ENCODE measurements at regions not wholly inside any gene's neighbourhood (a gene's known extent, or its start where the extent isn't known, plus 50 kb on each side); places are given as distances from the start of the nearest gene placed in this dataset.

- intact Hi-C loops (cut with DNase I, micrococcal nuclease) = no loop called here
- Histone ChIP-seq H3K9me3 (no peaks in the 10 kb centered on the region), H3K4me3 (no peak overlapping the region), H3K4me1 (ENCODE audit: low read depth) (no peaks in the 10 kb centered on the region), H3K36me3 (ENCODE audit: low read depth) (no peaks in the 10 kb centered on the region)
- ATAC-seq (no peak), DNase-seq (no peak)
- TF ChIP-seq CTCF (IDR thresholded peaks at IDR 0.05) = no peak
Measured at GRCh38 chr21:16363518-16363917, 633.7 kb downstream of the USP25 start.

DNA sequence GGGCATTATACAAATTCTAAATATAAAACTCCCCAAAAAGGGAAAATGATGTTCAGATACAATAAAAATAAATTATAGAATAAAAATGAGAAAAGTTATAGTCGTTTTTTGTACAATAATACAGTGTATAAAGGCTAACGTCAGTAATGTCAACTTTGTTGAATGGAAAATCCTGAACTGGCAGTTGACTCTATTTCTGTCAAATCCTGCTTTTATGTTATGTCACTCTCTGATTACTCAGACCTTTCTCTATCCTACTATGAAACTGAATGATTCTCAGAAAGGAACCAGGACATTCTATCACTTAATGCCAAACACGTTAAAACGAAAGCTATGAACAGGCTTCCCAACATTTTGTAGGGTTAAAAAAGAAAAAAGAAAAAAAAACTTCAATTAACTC is 636.4 kb downstream of the USP25 start:
- intact Hi-C loops (cut with DNase I, micrococcal nuclease) = no loop called here
- H3K4me1 ChIP-seq (ENCODE audit: low read depth) = no peaks in the 10 kb centered on the region
- no peaks in the 10 kb centered on the region for H3K36me3 ChIP-seq (ENCODE audit: low read depth)
- DNase-seq = no peak
- no peaks in the 10 kb centered on the region for H3K9me3 ChIP-seq
- H3K4me3 ChIP-seq = no peak overlapping the region
- no peak for ATAC-seq
- TF ChIP-seq CTCF (IDR thresholded peaks at IDR 0.05) = no peak

- H3K9me3 ChIP-seq = no peaks in the 10 kb centered on the region
- DNase-seq = no peak
- H3K4me3 ChIP-seq = no peak overlapping the region
- no peak for ATAC-seq
- no peaks in the 10 kb centered on the region for H3K4me1 ChIP-seq (ENCODE audit: low read depth)
- no peak for TF ChIP-seq CTCF (IDR thresholded peaks at IDR 0.05)
- intact Hi-C loops (cut with DNase I, micrococcal nuclease) = no loop called here
- no peaks in the 10 kb centered on the region for H3K36me3 ChIP-seq (ENCODE audit: low read depth)
Measured at GRCh38 chr21:16367079-16367478, 637.3 kb downstream of the USP25 start.

DNA sequence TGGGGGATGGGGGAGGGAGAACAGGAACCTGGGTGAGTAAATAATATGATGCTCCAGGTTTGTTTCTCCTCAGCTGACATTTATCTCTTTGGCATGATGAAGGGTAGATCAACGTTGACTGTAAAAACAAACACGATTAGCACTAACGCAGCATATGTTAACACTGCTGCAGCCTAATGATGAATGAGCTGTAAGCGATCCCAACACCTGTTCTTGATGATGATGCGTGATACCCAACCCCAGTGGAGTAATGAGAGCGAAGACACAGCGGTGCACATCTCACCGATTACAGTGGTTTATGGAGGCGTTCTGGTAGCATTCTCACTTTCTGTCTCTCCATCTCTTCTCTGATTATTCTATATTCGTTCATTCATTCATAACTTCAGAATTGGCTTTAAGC is 640.4 kb downstream of the USP25 start:
- no peak overlapping the region for H3K4me3 ChIP-seq
- H3K9me3 ChIP-seq = no peaks in the 10 kb centered on the region
- H3K4me1 ChIP-seq (ENCODE audit: low read depth) = no peaks in the 10 kb centered on the region
- TF ChIP-seq CTCF (IDR thresholded peaks at IDR 0.05) = no peak
- DNase-seq = no peak
- H3K36me3 ChIP-seq (ENCODE audit: low read depth) = no peaks in the 10 kb centered on the region
- intact Hi-C loops (cut with DNase I, micrococcal nuclease) = no loop called here
- no peak for ATAC-seq

DNA sequence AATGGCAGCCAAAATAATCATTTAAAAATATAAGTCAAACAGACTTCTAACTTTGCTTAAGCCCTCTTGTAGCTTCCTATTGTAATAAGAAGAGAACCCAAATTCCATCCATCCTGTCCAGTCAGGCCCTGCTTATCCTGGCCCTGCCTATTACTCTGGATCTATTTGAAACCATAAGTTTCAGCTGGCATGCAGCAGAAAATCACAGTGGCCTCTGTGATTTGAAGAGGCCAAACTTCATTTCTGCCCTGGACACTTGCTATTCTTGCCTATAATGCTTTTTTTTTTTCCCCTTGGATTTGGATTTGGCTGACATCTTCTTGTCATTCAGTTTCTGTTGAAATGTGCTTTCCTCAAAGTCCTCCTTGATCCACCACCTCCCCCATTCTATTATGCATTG is 642.8 kb downstream of the USP25 start:
- Histone ChIP-seq H3K36me3 (ENCODE audit: low read depth) (no peaks in the 10 kb centered on the region), H3K4me1 (ENCODE audit: low read depth) (no peaks in the 10 kb centered on the region), H3K4me3 (no peak overlapping the region), H3K9me3 (no peaks in the 10 kb centered on the region)
- no peak for TF ChIP-seq CTCF (IDR thresholded peaks at IDR 0.05)
- ATAC-seq (no peak), DNase-seq (no peak)
- intact Hi-C loops (cut with DNase I, micrococcal nuclease) = no loop called here

- DNase-seq (no peak), ATAC-seq (no peak)
- intact Hi-C loops (cut with DNase I, micrococcal nuclease) = no loop called here
- TF ChIP-seq CTCF (IDR thresholded peaks at IDR 0.05) = no peak
- no peaks in the 10 kb centered on the region for H3K9me3 ChIP-seq
- no peak overlapping the region for H3K4me3 ChIP-seq
- H3K36me3 ChIP-seq (ENCODE audit: low read depth) = no peaks in the 10 kb centered on the region
- no peaks in the 10 kb centered on the region for H3K4me1 ChIP-seq (ENCODE audit: low read depth)
Measured at GRCh38 chr21:16376673-16377072, 646.9 kb downstream of the USP25 start.

Measured in mucosa of descending colon (tissue), 3 donors.